ENCODE measurements at regions not wholly inside any gene's neighbourhood (a gene's known extent, or its start where the extent isn't known, plus 50 kb on each side); places are given as distances from the start of the nearest gene placed in this dataset.

DNA sequence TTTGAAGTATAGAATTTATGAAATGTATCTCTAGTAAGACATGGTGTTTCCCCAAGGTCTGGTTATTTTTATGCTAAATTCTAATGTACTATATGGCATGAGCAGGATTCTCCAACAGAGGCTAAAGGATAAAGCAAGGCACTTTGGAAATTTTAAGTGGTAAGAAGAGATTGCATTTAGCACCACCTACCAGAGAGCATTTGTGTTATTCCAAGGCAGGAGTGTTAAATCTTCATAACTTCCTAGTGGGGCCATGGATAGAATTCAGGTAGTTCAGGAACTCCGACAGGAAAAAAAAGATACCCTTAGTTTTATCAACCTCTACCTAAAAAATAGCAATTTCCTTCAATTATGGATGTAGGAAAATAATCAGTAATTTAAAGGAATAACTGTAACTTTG is 497.4 kb upstream of the CRIM1 start:
- no peaks in the 10 kb centered on the region for H3K36me3 ChIP-seq (ENCODE audit: insufficient read depth, low read length)
- H3K27me3 ChIP-seq (ENCODE audit: insufficient read depth, low read depth, low read length) = no peaks in the 10 kb centered on the region
- no peaks in the 10 kb centered on the region for H4K20me1 ChIP-seq (ENCODE audit: insufficient read depth)
- TF ChIP-seq MXI1 (conservative IDR thresholded peaks at IDR 0.05; ENCODE audit: poor library complexity, severe bottlenecking) (no peak), RAD21 (conservative IDR thresholded peaks at IDR 0.05) (no peak), EP300 (conservative IDR thresholded peaks at IDR 0.05; ENCODE audit: poor library complexity, severe bottlenecking) (no peak), SMC3 (conservative IDR thresholded peaks at IDR 0.05; ENCODE audit: poor library complexity) (no peak), EZH2 (IDR thresholded peaks at IDR 0.05; ENCODE audit: borderline replicate concordance, insufficient read depth, low read length, poor library complexity, severe bottlenecking) (no peak), POLR2AphosphoS5 (IDR thresholded peaks at IDR 0.05) (no peak), TAF1 (IDR thresholded peaks at IDR 0.05; ENCODE audit: low read depth) (no peak)
- TF ChIP-seq, protein P1, sequence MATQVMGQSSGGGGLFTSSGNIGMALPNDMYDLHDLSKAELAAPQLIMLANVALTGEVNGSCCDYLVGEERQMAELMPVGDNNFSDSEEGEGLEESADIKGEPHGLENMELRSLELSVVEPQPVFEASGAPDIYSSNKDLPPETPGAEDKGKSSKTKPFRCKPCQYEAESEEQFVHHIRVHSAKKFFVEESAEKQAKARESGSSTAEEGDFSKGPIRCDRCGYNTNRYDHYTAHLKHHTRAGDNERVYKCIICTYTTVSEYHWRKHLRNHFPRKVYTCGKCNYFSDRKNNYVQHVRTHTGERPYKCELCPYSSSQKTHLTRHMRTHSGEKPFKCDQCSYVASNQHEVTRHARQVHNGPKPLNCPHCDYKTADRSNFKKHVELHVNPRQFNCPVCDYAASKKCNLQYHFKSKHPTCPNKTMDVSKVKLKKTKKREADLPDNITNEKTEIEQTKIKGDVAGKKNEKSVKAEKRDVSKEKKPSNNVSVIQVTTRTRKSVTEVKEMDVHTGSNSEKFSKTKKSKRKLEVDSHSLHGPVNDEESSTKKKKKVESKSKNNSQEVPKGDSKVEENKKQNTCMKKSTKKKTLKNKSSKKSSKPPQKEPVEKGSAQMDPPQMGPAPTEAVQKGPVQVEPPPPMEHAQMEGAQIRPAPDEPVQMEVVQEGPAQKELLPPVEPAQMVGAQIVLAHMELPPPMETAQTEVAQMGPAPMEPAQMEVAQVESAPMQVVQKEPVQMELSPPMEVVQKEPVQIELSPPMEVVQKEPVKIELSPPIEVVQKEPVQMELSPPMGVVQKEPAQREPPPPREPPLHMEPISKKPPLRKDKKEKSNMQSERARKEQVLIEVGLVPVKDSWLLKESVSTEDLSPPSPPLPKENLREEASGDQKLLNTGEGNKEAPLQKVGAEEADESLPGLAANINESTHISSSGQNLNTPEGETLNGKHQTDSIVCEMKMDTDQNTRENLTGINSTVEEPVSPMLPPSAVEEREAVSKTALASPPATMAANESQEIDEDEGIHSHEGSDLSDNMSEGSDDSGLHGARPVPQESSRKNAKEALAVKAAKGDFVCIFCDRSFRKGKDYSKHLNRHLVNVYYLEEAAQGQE (IDR thresholded peaks at IDR 0.05; ENCODE audit: borderline replicate concordance) = no peak
- TF ChIP-seq, protein P2, sequence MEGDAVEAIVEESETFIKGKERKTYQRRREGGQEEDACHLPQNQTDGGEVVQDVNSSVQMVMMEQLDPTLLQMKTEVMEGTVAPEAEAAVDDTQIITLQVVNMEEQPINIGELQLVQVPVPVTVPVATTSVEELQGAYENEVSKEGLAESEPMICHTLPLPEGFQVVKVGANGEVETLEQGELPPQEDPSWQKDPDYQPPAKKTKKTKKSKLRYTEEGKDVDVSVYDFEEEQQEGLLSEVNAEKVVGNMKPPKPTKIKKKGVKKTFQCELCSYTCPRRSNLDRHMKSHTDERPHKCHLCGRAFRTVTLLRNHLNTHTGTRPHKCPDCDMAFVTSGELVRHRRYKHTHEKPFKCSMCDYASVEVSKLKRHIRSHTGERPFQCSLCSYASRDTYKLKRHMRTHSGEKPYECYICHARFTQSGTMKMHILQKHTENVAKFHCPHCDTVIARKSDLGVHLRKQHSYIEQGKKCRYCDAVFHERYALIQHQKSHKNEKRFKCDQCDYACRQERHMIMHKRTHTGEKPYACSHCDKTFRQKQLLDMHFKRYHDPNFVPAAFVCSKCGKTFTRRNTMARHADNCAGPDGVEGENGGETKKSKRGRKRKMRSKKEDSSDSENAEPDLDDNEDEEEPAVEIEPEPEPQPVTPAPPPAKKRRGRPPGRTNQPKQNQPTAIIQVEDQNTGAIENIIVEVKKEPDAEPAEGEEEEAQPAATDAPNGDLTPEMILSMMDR (IDR thresholded peaks at IDR 0.05; ENCODE audit: poor library complexity, severe bottlenecking) = no peak
- H3F3A ChIP-seq (ENCODE audit: insufficient read depth, low read length, poor library complexity, severe bottlenecking) = no peaks in the 10 kb centered on the region
- no peak overlapping the region for H3K27ac ChIP-seq (ENCODE audit: low read length)
- no peaks in the 10 kb centered on the region for H3K9me2 ChIP-seq (ENCODE audit: insufficient read depth, low read length)
- no peak overlapping the region for H3K4me2 ChIP-seq (ENCODE audit: low read length)
- no peaks in the 10 kb centered on the region for H3K79me2 ChIP-seq (replicated peaks; ENCODE audit: insufficient read depth, low read length)
- H3K9me3 ChIP-seq (ENCODE audit: low read length) = no peaks in the 10 kb centered on the region
- no peak overlapping the region for H3K9ac ChIP-seq (ENCODE audit: low read length)
- no peak overlapping the region for H3K4me3 ChIP-seq (ENCODE audit: low read length)
- no peak overlapping the region for H2AFZ ChIP-seq (ENCODE audit: low read depth, low read length)

DNA sequence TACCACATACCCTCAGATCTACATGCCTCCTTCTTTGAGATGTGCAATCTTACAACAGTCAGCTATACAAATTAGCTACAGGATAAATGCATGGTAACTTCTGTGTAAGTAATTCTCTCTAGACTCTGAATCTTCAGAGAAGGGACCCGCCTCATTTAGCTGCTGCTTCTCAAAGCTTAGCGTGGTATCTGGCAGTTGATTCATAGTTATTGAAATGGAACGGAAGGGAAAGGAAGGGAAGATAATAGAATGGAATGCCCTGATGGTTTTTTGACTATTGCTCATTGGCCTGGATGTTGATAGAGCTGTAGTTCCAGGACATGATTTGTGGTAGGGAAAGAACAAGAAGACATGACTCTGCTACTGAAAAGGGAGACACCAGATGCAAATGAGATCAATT is 498.1 kb upstream of the CRIM1 start:
- Histone ChIP-seq H3K9ac (ENCODE audit: low read length) (no peak overlapping the region), H2AFZ (ENCODE audit: low read depth, low read length) (no peak overlapping the region), H3K79me2 (replicated peaks; ENCODE audit: insufficient read depth, low read length) (no peaks in the 10 kb centered on the region), H3F3A (ENCODE audit: insufficient read depth, low read length, poor library complexity, severe bottlenecking) (no peaks in the 10 kb centered on the region), H3K27me3 (ENCODE audit: insufficient read depth, low read depth, low read length) (no peaks in the 10 kb centered on the region), H3K27ac (ENCODE audit: low read length) (no peak overlapping the region), H3K9me3 (ENCODE audit: low read length) (no peaks in the 10 kb centered on the region), H3K4me3 (ENCODE audit: low read length) (no peak overlapping the region), H4K20me1 (ENCODE audit: insufficient read depth) (no peaks in the 10 kb centered on the region), H3K9me2 (ENCODE audit: insufficient read depth, low read length) (no peaks in the 10 kb centered on the region), H3K36me3 (ENCODE audit: insufficient read depth, low read length) (no peaks in the 10 kb centered on the region), H3K4me2 (ENCODE audit: low read length) (no peak overlapping the region)
- TF ChIP-seq SMC3 (conservative IDR thresholded peaks at IDR 0.05; ENCODE audit: poor library complexity) = no peak
- TF ChIP-seq, protein P1 (IDR thresholded peaks at IDR 0.05; ENCODE audit: borderline replicate concordance) = no peak
- TF ChIP-seq POLR2AphosphoS5 (IDR thresholded peaks at IDR 0.05) = no peak
- no peak for TF ChIP-seq MXI1 (conservative IDR thresholded peaks at IDR 0.05; ENCODE audit: poor library complexity, severe bottlenecking)
- TF ChIP-seq RAD21 (conservative IDR thresholded peaks at IDR 0.05) = no peak
- TF ChIP-seq EZH2 (IDR thresholded peaks at IDR 0.05; ENCODE audit: borderline replicate concordance, insufficient read depth, low read length, poor library complexity, severe bottlenecking) = no peak
- TF ChIP-seq EP300 (conservative IDR thresholded peaks at IDR 0.05; ENCODE audit: poor library complexity, severe bottlenecking) = no peak
- TF ChIP-seq, protein P2 (IDR thresholded peaks at IDR 0.05; ENCODE audit: poor library complexity, severe bottlenecking) = no peak
- no peak for TF ChIP-seq TAF1 (IDR thresholded peaks at IDR 0.05; ENCODE audit: low read depth)
